ENCODE measurements at regions not wholly inside any gene's neighbourhood (a gene's known extent, or its start where the extent isn't known, plus 50 kb on each side); places are given as distances from the start of the nearest gene placed in this dataset.

DNA sequence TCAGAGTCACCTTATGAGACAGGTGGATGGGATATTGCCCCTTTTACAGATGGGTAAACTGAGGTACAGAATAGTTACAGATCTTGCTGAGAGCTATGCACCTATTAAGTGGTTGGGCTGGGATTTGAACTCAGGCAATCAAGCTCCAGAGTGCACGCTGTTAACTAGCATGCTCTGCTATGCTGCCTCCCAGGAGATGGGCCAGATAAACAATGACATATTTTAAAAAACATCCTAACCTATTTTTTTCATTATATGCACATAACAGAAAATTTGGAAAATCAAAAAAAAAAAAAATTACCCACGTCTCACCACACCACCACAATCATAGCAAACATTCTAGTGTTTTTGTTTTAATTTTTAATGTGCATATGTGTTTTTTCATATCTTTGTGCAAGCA is 123.4 kb upstream of the STC2 start:
- Mint-ChIP-seq H3K4me3 (no peak overlapping the region), H3K27ac (no peak overlapping the region), H3K27me3 (ENCODE audit: insufficient read depth, low read depth) (no peaks in the 10 kb centered on the region)

DNA sequence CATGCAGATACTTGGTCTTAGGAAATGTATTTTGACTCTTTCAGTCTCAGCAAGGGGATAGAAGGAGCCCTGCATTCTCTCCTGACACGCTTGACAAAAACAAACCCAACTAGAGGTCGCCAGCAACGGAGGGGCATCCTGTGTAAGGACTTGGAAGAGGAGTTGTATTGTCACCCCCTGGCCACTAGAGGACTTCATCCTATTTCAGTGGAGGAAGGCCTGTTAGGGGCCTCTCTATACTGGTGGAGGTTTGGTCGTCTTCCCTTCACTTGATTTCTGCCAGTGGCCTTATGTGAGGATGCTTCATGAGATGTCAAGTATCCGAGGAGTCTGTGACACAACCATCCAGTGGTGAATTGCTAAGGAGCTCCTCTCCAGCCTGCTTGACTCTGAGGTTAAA is 122.8 kb upstream of the STC2 start:
- H3K4me3 ChIP-seq = no peak overlapping the region
- H3K9ac ChIP-seq = no peak overlapping the region
- TF ChIP-seq, protein P1, sequence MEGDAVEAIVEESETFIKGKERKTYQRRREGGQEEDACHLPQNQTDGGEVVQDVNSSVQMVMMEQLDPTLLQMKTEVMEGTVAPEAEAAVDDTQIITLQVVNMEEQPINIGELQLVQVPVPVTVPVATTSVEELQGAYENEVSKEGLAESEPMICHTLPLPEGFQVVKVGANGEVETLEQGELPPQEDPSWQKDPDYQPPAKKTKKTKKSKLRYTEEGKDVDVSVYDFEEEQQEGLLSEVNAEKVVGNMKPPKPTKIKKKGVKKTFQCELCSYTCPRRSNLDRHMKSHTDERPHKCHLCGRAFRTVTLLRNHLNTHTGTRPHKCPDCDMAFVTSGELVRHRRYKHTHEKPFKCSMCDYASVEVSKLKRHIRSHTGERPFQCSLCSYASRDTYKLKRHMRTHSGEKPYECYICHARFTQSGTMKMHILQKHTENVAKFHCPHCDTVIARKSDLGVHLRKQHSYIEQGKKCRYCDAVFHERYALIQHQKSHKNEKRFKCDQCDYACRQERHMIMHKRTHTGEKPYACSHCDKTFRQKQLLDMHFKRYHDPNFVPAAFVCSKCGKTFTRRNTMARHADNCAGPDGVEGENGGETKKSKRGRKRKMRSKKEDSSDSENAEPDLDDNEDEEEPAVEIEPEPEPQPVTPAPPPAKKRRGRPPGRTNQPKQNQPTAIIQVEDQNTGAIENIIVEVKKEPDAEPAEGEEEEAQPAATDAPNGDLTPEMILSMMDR (IDR thresholded peaks at IDR 0.05) = peak; percentile 41
- no peak for TF ChIP-seq EZH2 (IDR thresholded peaks at IDR 0.05)
- H3K27me3 Mint-ChIP-seq (ENCODE audit: insufficient read depth, low read depth) = no peaks in the 10 kb centered on the region
- no peaks in the 10 kb centered on the region for H4K20me1 ChIP-seq (ENCODE audit: low read depth)
- peaks cover 12% of the 10 kb centered on the region for H3K4me1 Mint-ChIP-seq
- H3K36me3 Mint-ChIP-seq = no peaks in the 10 kb centered on the region
- H3K4me1 ChIP-seq = no peaks in the 10 kb centered on the region
- H3K27ac Mint-ChIP-seq = no peak overlapping the region
- H3K4me3 Mint-ChIP-seq = no peak overlapping the region
- H2AFZ ChIP-seq (replicated peaks) = peak overlapping the region; percentile 34
- H3K36me3 ChIP-seq = no peaks in the 10 kb centered on the region
- no peaks in the 10 kb centered on the region for H3K9me3 ChIP-seq (ENCODE audit: low read depth)
- no peaks in the 10 kb centered on the region for H3K9me3 Mint-ChIP-seq
- DNase-seq (ENCODE audit: low spot score) = peak; percentile 32
- no peak overlapping the region for H3K27ac ChIP-seq
- no peaks in the 10 kb centered on the region for H3F3A ChIP-seq (ENCODE audit: low read depth)
- no peaks in the 10 kb centered on the region for H3K27me3 ChIP-seq
- no peak overlapping the region for H3K4me2 ChIP-seq
- no peaks in the 10 kb centered on the region for H3K79me2 ChIP-seq (ENCODE audit: low read depth)

More for the DNA sequence above, 123.4 kb upstream of the STC2 start:
- Histone ChIP-seq H3K4me1 (no peaks in the 10 kb centered on the region), H3K4me3 (no peak overlapping the region), H3F3A (ENCODE audit: low read depth) (no peaks in the 10 kb centered on the region), H4K20me1 (ENCODE audit: low read depth) (no peaks in the 10 kb centered on the region), H3K9me3 (ENCODE audit: low read depth) (no peaks in the 10 kb centered on the region), H3K27ac (no peak overlapping the region), H3K9ac (no peak overlapping the region), H2AFZ (replicated peaks) (no peak overlapping the region), H3K79me2 (ENCODE audit: low read depth) (no peaks in the 10 kb centered on the region), H3K36me3 (no peaks in the 10 kb centered on the region), H3K4me2 (no peak overlapping the region), H3K27me3 (no peaks in the 10 kb centered on the region)
- Mint-ChIP-seq H3K9me3 (no peaks in the 10 kb centered on the region), H3K36me3 (no peaks in the 10 kb centered on the region), H3K4me1 (peaks cover 12% of the 10 kb centered on the region)
- no peak for DNase-seq (ENCODE audit: low spot score)
- TF ChIP-seq, protein P1 (IDR thresholded peaks at IDR 0.05) = no peak
- no peak for TF ChIP-seq EZH2phosphoT487 (IDR thresholded peaks at IDR 0.05)
- no peak for TF ChIP-seq EZH2 (IDR thresholded peaks at IDR 0.05)

DNA sequence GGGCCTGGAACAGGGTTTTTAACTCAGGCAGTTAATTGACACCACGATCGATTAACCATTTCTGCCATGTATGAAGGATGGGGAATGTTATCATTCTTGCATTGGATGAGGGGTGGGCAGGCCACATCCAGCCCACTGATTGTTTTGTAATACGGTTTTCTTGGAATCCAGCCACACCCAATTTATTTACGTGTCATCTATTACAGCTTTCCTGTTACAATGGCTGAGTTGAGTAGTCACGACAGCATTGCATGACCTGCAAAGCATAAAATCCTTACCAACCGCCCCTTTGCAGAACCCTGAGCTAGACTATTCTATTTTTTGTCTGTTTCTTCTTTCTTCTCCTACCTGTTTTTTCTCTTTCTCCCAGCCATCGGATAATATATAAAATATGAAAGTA is 122.0 kb upstream of the STC2 start:
- H3K4me1 ChIP-seq = no peaks in the 10 kb centered on the region
- no peak for DNase-seq (ENCODE audit: low spot score)
- H3K27me3 ChIP-seq = no peaks in the 10 kb centered on the region
- no peaks in the 10 kb centered on the region for H3K79me2 ChIP-seq (ENCODE audit: low read depth)
- Mint-ChIP-seq H3K4me3 (no peak overlapping the region), H3K9me3 (no peaks in the 10 kb centered on the region), H3K27me3 (ENCODE audit: insufficient read depth, low read depth) (no peaks in the 10 kb centered on the region), H3K27ac (no peak overlapping the region), H3K36me3 (no peaks in the 10 kb centered on the region), H3K4me1 (peaks cover 12% of the 10 kb centered on the region)
- no peaks in the 10 kb centered on the region for H3K36me3 ChIP-seq
- no peak overlapping the region for H2AFZ ChIP-seq (replicated peaks)
- H3K27ac ChIP-seq = no peak overlapping the region
- no peak overlapping the region for H3K9ac ChIP-seq
- no peaks in the 10 kb centered on the region for H3F3A ChIP-seq (ENCODE audit: low read depth)
- no peak overlapping the region for H3K4me3 ChIP-seq
- no peak overlapping the region for H3K4me2 ChIP-seq
- H4K20me1 ChIP-seq (ENCODE audit: low read depth) = no peaks in the 10 kb centered on the region
- no peaks in the 10 kb centered on the region for H3K9me3 ChIP-seq (ENCODE audit: low read depth)
- TF ChIP-seq, protein P1 (IDR thresholded peaks at IDR 0.05) = no peak
- TF ChIP-seq EZH2 (IDR thresholded peaks at IDR 0.05) (no peak), EZH2phosphoT487 (IDR thresholded peaks at IDR 0.05) (no peak)

DNA sequence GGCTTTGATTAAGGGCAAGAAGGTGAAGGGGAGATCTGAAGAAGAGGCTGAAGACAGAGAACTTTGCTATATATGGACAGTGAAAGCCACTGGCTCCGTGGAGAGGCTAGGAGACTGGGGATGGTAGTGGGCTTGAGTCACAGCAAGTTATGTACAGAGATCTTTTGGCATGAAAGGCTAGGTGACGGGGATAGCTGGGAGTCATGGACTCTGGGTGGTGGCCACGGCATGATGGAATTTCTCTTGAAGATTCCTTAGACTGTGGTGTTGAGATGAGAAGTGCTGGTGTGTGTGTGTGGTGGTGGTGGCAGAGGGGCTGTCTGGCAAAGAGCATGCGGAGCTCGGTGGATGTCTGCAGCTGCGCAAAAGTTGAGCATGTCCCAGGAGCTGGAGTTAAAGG is 120.6 kb upstream of the STC2 start:
- no peaks in the 10 kb centered on the region for H3K9me3 ChIP-seq (ENCODE audit: low read depth)
- H3K4me2 ChIP-seq = no peak overlapping the region
- no peaks in the 10 kb centered on the region for H3K36me3 ChIP-seq
- no peak overlapping the region for H3K4me3 ChIP-seq
- no peak overlapping the region for H3K9ac ChIP-seq
- Mint-ChIP-seq H3K27ac (no peak overlapping the region), H3K4me3 (no peak overlapping the region), H3K36me3 (no peaks in the 10 kb centered on the region), H3K4me1 (peaks cover 3% of the 10 kb centered on the region), H3K9me3 (no peaks in the 10 kb centered on the region), H3K27me3 (ENCODE audit: insufficient read depth, low read depth) (no peaks in the 10 kb centered on the region)
- DNase-seq (ENCODE audit: low spot score) = no peak
- no peak overlapping the region for H2AFZ ChIP-seq (replicated peaks)
- TF ChIP-seq, protein P1 (IDR thresholded peaks at IDR 0.05) = no peak
- TF ChIP-seq EZH2phosphoT487 (IDR thresholded peaks at IDR 0.05) (no peak), EZH2 (IDR thresholded peaks at IDR 0.05) (no peak)
- no peaks in the 10 kb centered on the region for H4K20me1 ChIP-seq (ENCODE audit: low read depth)
- H3K27me3 ChIP-seq = no peaks in the 10 kb centered on the region
- H3K27ac ChIP-seq = no peak overlapping the region
- no peaks in the 10 kb centered on the region for H3F3A ChIP-seq (ENCODE audit: low read depth)
- no peaks in the 10 kb centered on the region for H3K79me2 ChIP-seq (ENCODE audit: low read depth)
- H3K4me1 ChIP-seq = no peaks in the 10 kb centered on the region

All from neural progenitor cell (in vitro differentiated cells).